ENCODE measurements at regions not wholly inside any gene's neighbourhood (a gene's known extent, or its start where the extent isn't known, plus 50 kb on each side); places are given as distances from the start of the nearest gene placed in this dataset.

DNA sequence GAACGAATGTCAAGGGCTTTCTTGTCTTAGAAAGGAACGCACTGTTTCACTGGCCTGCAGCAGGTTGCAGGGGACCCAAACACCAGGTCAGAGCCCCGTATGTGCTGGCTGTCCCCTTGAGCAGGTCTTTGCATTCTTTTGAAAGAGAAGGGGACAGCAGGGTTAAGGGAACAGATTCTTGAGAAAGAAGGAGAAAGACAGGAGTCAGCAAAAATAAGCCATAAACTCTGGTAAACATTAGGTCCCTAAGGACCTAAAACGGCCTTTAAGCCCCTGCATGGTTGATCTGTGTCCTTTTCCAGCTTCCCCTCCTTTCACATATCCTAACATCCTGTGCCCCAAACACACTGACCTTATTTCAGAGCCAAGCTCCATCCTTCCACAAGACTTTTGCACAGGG, 190.8 kb upstream of the ADRA1B start:
- no peak for TF ChIP-seq CTCF (IDR thresholded peaks at IDR 0.05; ENCODE audit: low read depth, low read length, missing control alignments)
- H3K4me3 ChIP-seq (ENCODE audit: low read depth, low read length), result no peak overlapping the region
- DNase-seq (ENCODE audit: low read depth), result no peak

GRCh38 chr5:159727167-159727566, 189.1 kb upstream of the ADRA1B start:
- TF ChIP-seq CTCF (IDR thresholded peaks at IDR 0.05; ENCODE audit: low read depth, low read length, missing control alignments), result no peak
- H3K4me3 ChIP-seq (ENCODE audit: low read depth, low read length), result no peak overlapping the region

GRCh38 chr5:159730285-159730684, 186.0 kb upstream of the ADRA1B start:
- H3K4me3 ChIP-seq (ENCODE audit: low read depth, low read length), result no peak overlapping the region
- no peak for DNase-seq (ENCODE audit: low read depth)
- no peak for TF ChIP-seq CTCF (IDR thresholded peaks at IDR 0.05; ENCODE audit: low read depth, low read length, missing control alignments)

More at GRCh38 chr5:159727167-159727566, 189.1 kb upstream of the ADRA1B start:
- DNase-seq (ENCODE audit: low read depth), result no peak

GRCh38 chr5:159732220-159732619, 184.1 kb upstream of the ADRA1B start:
- no peak overlapping the region for H3K4me3 ChIP-seq (ENCODE audit: low read depth, low read length)
- no peak for DNase-seq (ENCODE audit: low read depth)
- TF ChIP-seq CTCF (IDR thresholded peaks at IDR 0.05; ENCODE audit: low read depth, low read length, missing control alignments), result no peak

DNA sequence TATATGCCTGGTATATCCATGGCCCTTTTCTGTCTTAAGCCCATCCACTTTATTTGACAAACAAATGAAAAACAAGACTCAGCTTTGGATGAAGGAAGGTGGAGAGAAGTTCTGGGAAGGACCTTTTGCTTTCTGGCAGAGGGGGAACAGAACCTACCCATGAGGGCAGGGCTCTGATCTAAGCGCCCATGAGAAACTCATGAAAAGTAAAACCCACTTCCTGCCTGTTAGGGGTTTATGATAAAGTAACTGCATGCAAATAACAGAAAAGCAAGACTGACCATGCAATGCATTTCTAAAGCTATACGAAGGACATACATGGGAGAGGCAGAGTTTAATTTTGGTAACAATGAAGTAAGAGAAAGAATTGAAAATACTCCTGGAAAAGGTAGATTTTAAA, 181.9 kb upstream of the ADRA1B start:
- DNase-seq (ENCODE audit: low read depth), result no peak
- no peak for TF ChIP-seq CTCF (IDR thresholded peaks at IDR 0.05; ENCODE audit: low read depth, low read length, missing control alignments)
- H3K4me3 ChIP-seq (ENCODE audit: low read depth, low read length), result no peak overlapping the region

DNA sequence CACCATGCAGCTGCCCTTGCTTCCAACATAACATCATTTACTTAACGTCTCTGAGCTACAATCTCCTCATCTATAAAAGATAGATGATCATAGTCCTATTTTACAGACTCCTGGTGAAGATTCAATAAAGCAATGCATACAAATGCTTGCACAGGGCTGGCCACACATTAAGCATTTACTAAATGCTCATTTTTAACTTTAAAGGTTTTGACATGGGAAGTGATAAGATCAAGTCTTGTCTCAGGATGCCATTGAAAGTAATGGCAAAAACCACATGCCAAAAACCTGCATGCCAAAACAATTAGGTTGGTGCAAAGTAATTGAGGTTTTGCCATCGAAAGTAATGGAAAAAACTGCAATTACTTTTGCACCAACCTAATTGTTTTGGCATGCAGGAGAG, 181.2 kb upstream of the ADRA1B start:
- no peak for TF ChIP-seq CTCF (IDR thresholded peaks at IDR 0.05; ENCODE audit: low read depth, low read length, missing control alignments)
- no peak for DNase-seq (ENCODE audit: low read depth)
- H3K4me3 ChIP-seq (ENCODE audit: low read depth, low read length), result no peak overlapping the region

DNA sequence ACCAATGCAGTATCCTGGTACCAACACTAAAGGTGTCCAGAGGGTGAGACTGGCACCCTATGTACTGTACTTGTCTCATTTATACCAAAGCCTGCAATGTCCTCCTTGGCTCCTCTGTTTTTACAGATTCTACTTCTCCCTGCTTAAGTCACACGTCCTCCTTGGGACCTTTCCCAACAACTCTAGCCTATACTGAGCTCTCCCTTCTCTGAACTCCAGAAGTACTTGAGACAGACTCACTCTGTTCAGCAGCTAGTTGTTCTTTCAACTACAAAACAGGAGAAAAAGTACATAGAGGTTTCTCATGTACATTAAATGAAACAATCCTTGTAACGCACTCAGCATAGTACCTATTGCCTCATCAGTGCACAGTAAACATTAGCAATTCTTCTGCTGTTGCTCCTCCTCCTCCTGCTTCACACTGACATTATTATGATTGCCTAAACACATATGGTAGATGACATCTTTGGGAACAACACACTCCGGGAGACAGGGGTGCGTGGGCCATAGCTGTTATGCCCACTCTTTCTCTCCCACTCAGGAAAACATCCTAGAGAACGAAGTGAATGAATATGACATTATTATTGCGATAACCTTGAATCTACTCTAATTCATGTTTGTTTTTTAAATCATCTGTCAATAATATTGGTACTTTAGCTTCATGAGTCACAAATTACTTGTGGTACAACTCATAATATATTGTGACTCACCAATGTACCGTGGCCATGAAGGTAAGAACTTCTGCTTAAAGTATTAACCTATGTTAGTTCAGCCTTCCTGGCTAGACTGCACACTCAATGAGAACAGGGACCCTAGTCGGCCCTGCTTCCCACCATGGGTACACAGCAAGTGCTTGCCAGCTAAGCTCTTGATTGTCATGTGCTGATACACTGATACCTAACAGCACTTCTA, 180.3 kb upstream of the ADRA1B start:
- TF ChIP-seq CTCF (IDR thresholded peaks at IDR 0.05; ENCODE audit: low read depth, low read length, missing control alignments), result no peak
- H3K4me3 ChIP-seq (ENCODE audit: low read depth, low read length), result no peak overlapping the region
- DNase-seq (ENCODE audit: low read depth), result no peak

All from GM12864 (cell line).